Stomach smooth muscle (tissue), 2 donors: ENCODE measurements at regions not wholly inside any gene's neighbourhood (a gene's known extent, or its start where the extent isn't known, plus 50 kb on each side); places are given as distances from the start of the nearest gene placed in this dataset.

Experiments used
- H3K27ac ChIP-seq: one replicate; pipeline ENCODE4 v1.7.0; 2013; ENCODE audit warnings: mild to moderate bottlenecking, low read length, inconsistent platforms
- H3K27me3 ChIP-seq, 2 donors: one replicate each; pipeline ENCODE4 v1.7.0; 2013; ENCODE audit warnings: low read length in 2 of 2; ENCODE audit not compliant: insufficient read depth in 2 of 2, control insufficient read depth in 1 of 2
- H3K36me3 ChIP-seq, 2 donors: one replicate each; pipeline ENCODE4 v1.7.0; 2013; ENCODE audit warnings: low read length in 2 of 2; ENCODE audit not compliant: control insufficient read depth in 2 of 2, insufficient read depth in 2 of 2
- H3K4me1 ChIP-seq: one replicate; pipeline ENCODE4 v1.7.0; 2013; ENCODE audit warnings: low read length; ENCODE audit not compliant: control insufficient read depth, insufficient read depth
- H3K4me3 ChIP-seq, 2 donors: one replicate each; pipeline ENCODE4 v1.7.0; 2013; ENCODE audit warnings: low read length in 2 of 2
- H3K9ac ChIP-seq, 2 donors: one replicate each; pipeline ENCODE4 v1.7.0; 2013; ENCODE audit warnings: low read length in 2 of 2, mild to moderate bottlenecking in 1 of 2
- H3K9me3 ChIP-seq, 2 donors: one replicate each; pipeline ENCODE4 v1.7.0; 2013; ENCODE audit warnings: low read length in 2 of 2; ENCODE audit not compliant: control insufficient read depth in 2 of 2
- donor health status: healthy.
- donor health status: Pancreatic carcinoma.

DNA sequence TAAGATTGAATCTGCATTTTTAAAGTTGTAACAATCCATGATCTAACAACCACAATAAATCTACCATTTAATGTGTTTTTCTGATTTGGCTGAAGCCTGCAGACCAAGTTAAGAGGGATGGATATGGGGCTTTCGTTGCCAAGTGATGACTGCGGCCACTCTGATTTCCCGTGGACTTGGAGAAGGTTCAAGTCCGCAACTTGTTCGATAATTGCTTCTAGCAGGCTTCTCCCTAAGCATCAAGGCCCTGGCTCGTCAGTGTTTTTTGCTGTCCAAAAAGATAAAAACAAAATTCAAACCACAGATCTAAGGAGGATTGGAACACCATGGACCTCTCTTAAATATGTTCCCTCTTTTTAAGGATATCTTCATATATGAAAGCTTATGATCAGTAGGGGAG lies 256.6 kb downstream of the CNTN3 start:
- H3K9me3 ChIP-seq = no peaks in the 10 kb centered on the region
- no peaks in the 10 kb centered on the region for H3K36me3 ChIP-seq
- no peak overlapping the region for H3K27ac ChIP-seq
- H3K9ac ChIP-seq = no peak overlapping the region
- no peaks in the 10 kb centered on the region for H3K4me1 ChIP-seq
- H3K27me3 ChIP-seq = no peaks in the 10 kb centered on the region
- no peak overlapping the region for H3K4me3 ChIP-seq

GRCh38 chr3:74353039-74353438 lies 261.4 kb downstream of the CNTN3 start:
- Histone ChIP-seq H3K4me1 (no peaks in the 10 kb centered on the region), H3K36me3 (no peaks in the 10 kb centered on the region), H3K9ac (no peak overlapping the region), H3K9me3 (no peaks in the 10 kb centered on the region), H3K27me3 (no peaks in the 10 kb centered on the region), H3K27ac (no peak overlapping the region), H3K4me3 (no peak overlapping the region)

DNA sequence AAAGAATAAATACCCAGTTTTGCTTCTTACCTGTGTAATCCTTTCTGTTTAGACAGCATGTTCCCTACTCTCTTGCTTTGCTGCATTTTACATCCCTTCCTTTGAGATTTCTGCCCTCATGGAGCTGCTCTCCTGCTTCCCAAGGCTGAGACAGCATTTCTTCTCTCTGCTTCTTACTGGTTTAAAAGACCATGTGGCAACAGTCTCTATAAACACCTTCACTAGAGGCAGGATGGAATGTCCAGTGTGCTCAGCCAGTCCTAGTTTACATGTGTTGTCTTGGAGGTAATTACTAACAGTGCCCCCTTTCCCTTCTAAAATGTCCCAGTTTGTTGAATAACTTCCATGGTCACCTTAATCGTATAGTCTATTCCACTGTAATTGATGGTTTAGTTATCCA lies 262.3 kb downstream of the CNTN3 start:
- no peak overlapping the region for H3K9ac ChIP-seq
- no peaks in the 10 kb centered on the region for H3K27me3 ChIP-seq
- H3K4me3 ChIP-seq = no peak overlapping the region
- H3K9me3 ChIP-seq = no peaks in the 10 kb centered on the region
- no peaks in the 10 kb centered on the region for H3K4me1 ChIP-seq
- H3K27ac ChIP-seq = no peak overlapping the region
- no peaks in the 10 kb centered on the region for H3K36me3 ChIP-seq

DNA sequence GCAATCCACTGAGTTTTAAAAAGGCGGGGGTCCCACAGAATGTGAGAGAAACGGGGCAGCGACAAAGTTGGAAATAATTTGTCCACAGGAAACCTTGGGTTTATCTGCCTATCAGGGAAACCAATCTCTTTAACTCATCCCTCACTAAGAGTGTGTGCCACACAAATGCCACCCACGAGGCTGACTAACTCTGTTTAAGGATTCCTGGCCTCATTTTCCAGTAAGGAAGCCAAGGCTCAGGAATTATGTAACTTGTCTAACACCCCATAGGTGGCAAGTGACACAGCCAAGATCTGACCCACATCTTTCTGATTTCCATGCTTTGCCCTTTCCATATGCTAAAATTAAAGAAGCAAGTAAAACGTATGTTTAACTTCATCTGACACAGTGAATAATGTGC lies 263.2 kb downstream of the CNTN3 start:
- Histone ChIP-seq H3K4me3 (no peak overlapping the region), H3K4me1 (no peaks in the 10 kb centered on the region), H3K27ac (no peak overlapping the region), H3K36me3 (no peaks in the 10 kb centered on the region), H3K9me3 (no peaks in the 10 kb centered on the region), H3K27me3 (no peaks in the 10 kb centered on the region), H3K9ac (no peak overlapping the region)

DNA sequence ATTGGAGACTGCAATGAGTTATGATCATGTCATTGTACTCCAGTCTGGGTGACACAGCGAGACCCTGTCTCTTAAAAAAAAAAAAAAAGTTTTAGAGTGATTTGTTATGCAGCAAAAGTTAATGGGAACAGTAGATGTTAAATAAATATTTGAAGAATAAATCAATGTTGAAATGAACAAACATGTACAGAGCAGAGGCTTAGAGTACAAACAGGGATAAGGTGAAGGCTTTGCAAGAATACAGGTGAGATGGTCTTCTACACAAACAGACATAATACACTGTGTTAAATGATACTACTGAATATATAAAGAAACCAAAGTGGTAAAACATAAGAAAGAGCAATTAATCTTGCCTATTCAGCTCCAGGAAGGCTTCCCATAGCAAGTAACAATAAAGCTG lies 265.4 kb downstream of the CNTN3 start:
- H3K36me3 ChIP-seq = no peaks in the 10 kb centered on the region
- no peak overlapping the region for H3K4me3 ChIP-seq
- H3K27ac ChIP-seq = no peak overlapping the region
- H3K4me1 ChIP-seq = no peaks in the 10 kb centered on the region
- no peaks in the 10 kb centered on the region for H3K27me3 ChIP-seq
- no peaks in the 10 kb centered on the region for H3K9me3 ChIP-seq
- H3K9ac ChIP-seq = no peak overlapping the region

DNA sequence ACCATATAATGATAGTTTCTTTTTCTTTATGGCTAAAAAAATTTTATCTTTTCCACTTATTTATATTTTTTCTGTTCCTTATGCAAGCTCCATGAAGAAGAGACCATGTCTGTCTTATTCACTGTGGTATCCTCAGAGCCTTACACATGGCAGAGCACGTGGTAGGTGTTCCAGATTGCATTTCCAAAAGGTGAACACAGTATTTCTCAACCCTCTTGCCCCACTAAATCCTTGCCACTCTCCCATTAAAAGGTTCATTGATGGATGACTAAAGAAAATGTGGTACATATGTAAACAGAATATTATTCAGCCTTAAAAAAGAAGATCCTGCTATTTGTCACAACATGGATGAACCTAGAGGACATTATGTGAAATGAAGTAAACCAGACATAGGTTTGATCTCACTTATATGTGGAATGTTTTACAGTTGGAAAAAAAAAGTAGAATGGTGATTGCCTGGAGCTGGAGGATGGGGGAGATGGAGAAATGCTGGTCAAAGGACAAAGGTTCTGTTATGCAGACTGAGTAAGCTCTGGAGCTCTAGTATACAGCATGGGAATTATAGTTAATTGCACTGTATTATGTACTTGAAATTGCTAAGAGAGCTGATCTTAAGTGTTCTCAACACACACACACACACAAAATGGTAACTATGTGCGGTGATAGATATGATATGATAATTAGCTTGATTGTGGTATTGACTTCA lies 266.7 kb downstream of the CNTN3 start:
- no peaks in the 10 kb centered on the region for H3K27me3 ChIP-seq
- H3K27ac ChIP-seq = no peak overlapping the region
- H3K36me3 ChIP-seq = no peaks in the 10 kb centered on the region
- no peak overlapping the region for H3K4me3 ChIP-seq
- no peaks in the 10 kb centered on the region for H3K4me1 ChIP-seq
- no peak overlapping the region for H3K9ac ChIP-seq
- H3K9me3 ChIP-seq = no peaks in the 10 kb centered on the region

GRCh38 chr3:74346896-74347295 lies 267.6 kb downstream of the CNTN3 start:
- H3K27me3 ChIP-seq = no peaks in the 10 kb centered on the region
- no peaks in the 10 kb centered on the region for H3K9me3 ChIP-seq
- H3K36me3 ChIP-seq = no peaks in the 10 kb centered on the region
- no peak overlapping the region for H3K27ac ChIP-seq
- H3K4me3 ChIP-seq = no peak overlapping the region
- H3K9ac ChIP-seq = no peak overlapping the region
- no peaks in the 10 kb centered on the region for H3K4me1 ChIP-seq

- H3K4me3 ChIP-seq = no peak overlapping the region
- H3K9ac ChIP-seq = no peak overlapping the region
- H3K36me3 ChIP-seq = no peaks in the 10 kb centered on the region
- H3K9me3 ChIP-seq = no peaks in the 10 kb centered on the region
- no peaks in the 10 kb centered on the region for H3K4me1 ChIP-seq
- no peaks in the 10 kb centered on the region for H3K27me3 ChIP-seq
- H3K27ac ChIP-seq = no peak overlapping the region
Measured at GRCh38 chr3:74345701-74346100, 268.8 kb downstream of the CNTN3 start.

DNA sequence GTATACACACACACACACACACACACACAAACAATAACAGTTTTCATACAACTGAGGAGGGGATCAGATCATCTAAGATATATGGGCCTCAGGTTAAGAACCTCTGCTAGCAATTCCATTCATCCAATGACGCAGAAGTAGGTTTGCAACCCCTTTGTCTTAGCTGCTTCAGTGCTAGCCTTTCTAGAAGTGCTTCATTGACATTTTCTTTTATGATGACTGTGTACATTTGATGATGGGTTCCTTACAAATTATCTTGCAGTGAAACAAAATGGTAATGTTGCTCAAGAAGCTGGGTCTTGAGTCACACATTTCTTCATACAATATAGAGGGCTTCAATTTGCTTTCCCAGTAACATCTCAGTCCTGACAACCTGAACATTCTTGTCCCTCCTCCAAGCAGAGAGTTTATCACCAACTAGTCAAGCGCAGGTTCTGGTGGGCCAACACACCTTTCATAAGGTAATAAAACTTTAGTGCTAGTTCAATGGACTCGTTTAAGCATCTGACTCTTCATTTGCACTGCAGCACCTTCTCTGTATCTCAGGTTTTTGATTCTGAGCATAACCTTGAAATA lies 269.5 kb downstream of the CNTN3 start:
- H3K36me3 ChIP-seq = no peaks in the 10 kb centered on the region
- no peaks in the 10 kb centered on the region for H3K27me3 ChIP-seq
- no peak overlapping the region for H3K9ac ChIP-seq
- no peaks in the 10 kb centered on the region for H3K4me1 ChIP-seq
- no peak overlapping the region for H3K27ac ChIP-seq
- H3K9me3 ChIP-seq = no peaks in the 10 kb centered on the region
- no peak overlapping the region for H3K4me3 ChIP-seq

DNA sequence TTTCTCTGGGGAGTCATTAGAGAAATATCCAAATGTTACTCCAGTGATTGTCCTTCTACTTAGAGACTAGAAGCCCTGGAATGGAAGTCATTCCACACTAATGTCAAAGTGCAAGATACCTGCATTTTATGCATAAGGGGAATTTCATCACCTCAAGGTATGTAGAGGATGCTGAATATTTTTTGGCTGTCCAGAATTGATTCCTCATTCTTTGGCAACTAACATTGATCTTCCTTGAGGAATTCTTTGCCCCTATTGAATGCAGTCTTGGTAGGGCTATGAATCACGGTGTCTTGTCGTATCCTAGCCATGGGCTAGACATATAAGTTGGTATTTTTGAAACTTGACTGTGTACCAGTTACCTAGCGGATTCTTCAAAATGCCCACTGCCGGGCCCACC lies 271.1 kb downstream of the CNTN3 start:
- Histone ChIP-seq H3K27me3 (no peaks in the 10 kb centered on the region), H3K4me1 (no peaks in the 10 kb centered on the region), H3K9ac (no peak overlapping the region)

DNA sequence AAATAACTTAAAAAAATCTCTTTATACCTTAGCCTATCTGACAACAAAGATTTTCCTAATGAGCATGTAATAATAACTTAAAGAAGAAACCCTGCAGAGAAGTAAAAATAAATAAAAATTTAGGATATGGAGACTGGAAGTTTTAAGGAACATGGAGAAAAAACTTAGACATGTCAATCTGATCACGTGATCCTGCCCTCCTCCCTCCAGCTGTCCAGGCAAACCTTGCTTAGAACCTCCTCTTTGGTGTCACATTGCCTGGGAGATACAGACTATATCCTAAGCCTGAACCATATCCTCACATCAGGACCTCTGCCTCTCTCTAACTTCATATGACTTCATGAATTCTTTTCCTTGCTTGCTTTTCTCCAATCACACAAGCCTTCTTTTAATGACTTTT lies 275.5 kb downstream of the CNTN3 start:
- Histone ChIP-seq H3K9ac (no peak overlapping the region), H3K27ac (no peak overlapping the region), H3K9me3 (no peaks in the 10 kb centered on the region), H3K27me3 (no peaks in the 10 kb centered on the region), H3K4me1 (no peaks in the 10 kb centered on the region), H3K4me3 (no peak overlapping the region), H3K36me3 (no peaks in the 10 kb centered on the region)

More for the DNA sequence above, 271.1 kb downstream of the CNTN3 start:
- no peak overlapping the region for H3K27ac ChIP-seq
- no peaks in the 10 kb centered on the region for H3K9me3 ChIP-seq
- no peaks in the 10 kb centered on the region for H3K36me3 ChIP-seq
- no peak overlapping the region for H3K4me3 ChIP-seq
